Coronary artery (tissue), 2 donors: ENCODE measurements at regions not wholly inside any gene's neighbourhood (a gene's known extent, or its start where the extent isn't known, plus 50 kb on each side); places are given as distances from the start of the nearest gene placed in this dataset.

Source experiments
- DNase-seq: peaks from one replicate; pipeline ENCODE4 v3.0.0-alpha.2; 2017; ENCODE audit warnings: low spot score
- H3K27ac ChIP-seq, 2 donors: fragments of 200-600 bp; sonication (generic); one replicate each; pipeline ENCODE4 v1.5.1; 2016 to 2019
- H3K4me3 ChIP-seq: fragments of 200-600 bp; sonication (generic); 2 replicates; pipeline ENCODE4 v1.5.1; 2016; ENCODE audit warnings: mild to moderate bottlenecking, moderate library complexity
- TF ChIP-seq, protein P1 (sequence below): fragments of 200-600 bp; sonication (generic); IDR thresholded peaks from one replicate; pipeline ENCODE4 v1.5.1; 2019; ENCODE audit warnings: antibody characterized with exemption

DNA sequence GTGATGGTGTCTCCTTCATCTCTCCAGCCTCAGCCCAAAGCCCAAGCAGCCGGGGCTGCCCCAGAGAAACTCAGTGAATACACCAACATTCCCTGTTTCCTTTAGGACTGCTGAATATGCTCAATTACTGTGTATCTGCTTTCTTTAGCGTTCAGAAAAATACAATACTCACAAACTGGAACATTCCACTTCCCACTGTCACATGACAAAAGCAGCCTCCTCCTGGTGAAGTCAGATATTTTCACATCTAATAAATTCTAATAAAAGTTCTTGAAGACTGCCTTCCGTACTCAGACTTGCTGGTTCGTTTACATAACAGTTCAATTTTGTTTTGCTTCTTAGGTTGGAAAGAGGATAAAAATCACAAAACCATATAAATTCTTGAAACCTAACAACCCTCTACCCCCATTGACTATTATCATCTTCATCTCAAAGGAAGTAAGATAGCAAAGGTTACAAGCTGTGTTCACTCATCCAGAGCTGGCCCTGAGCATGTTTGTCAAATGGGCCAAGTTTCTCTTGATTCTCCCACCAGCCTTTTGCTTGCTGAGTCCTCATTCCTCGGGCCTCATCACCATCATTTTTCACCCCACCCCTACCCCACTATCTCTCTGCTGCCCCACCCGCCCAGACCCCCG is 190.8 kb upstream of the HNRNPA3 start:
- TF ChIP-seq, protein P1, sequence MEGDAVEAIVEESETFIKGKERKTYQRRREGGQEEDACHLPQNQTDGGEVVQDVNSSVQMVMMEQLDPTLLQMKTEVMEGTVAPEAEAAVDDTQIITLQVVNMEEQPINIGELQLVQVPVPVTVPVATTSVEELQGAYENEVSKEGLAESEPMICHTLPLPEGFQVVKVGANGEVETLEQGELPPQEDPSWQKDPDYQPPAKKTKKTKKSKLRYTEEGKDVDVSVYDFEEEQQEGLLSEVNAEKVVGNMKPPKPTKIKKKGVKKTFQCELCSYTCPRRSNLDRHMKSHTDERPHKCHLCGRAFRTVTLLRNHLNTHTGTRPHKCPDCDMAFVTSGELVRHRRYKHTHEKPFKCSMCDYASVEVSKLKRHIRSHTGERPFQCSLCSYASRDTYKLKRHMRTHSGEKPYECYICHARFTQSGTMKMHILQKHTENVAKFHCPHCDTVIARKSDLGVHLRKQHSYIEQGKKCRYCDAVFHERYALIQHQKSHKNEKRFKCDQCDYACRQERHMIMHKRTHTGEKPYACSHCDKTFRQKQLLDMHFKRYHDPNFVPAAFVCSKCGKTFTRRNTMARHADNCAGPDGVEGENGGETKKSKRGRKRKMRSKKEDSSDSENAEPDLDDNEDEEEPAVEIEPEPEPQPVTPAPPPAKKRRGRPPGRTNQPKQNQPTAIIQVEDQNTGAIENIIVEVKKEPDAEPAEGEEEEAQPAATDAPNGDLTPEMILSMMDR = no peak
- no peak overlapping the region for H3K4me3 ChIP-seq
- H3K27ac ChIP-seq = no peak overlapping the region
- DNase-seq = no peak

DNA sequence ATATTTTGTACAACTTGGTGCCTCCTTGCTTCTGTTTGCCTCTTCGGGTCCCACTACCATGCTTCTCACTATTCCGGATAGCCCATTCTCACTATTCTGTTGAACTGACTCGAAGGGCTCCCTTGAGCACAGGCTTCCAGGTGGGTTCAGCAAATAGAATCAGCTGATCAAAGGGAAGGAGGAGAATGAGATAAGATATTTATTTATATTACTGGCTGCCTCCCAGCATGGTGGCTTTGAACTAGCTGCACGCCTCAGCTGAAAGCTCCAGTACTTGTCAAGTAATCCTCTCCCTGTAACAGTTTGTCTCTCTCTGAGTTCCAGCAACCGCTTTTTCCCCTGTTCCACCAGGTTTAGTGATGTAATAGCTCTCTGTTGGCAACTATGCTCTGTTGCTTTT is 187.8 kb upstream of the HNRNPA3 start:
- TF ChIP-seq, protein P1 = no peak
- no peak for DNase-seq
- no peak overlapping the region for H3K4me3 ChIP-seq
- H3K27ac ChIP-seq = no peak overlapping the region

DNA sequence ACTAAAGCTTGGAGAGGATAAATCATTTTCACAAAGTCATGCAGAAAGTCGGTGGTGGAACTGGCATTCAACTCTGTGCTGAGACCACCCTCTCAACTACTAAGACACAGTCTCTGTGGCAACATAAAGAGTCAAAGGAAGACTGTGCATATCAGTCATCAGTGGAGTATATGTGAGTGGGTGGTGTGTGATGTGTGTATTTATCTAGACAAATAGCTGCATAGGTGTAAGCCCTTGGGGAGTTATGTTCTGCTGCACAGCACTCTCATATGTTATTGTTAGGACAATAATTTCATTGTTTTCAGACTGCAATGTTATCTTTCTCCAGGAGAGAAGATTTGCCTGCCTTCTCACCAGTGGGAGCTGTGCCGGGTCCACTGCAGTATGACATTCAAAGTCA is 186.3 kb upstream of the HNRNPA3 start:
- TF ChIP-seq, protein P1 = no peak
- Histone ChIP-seq H3K4me3 (no peak overlapping the region), H3K27ac (no peak overlapping the region)
- DNase-seq = no peak

DNA sequence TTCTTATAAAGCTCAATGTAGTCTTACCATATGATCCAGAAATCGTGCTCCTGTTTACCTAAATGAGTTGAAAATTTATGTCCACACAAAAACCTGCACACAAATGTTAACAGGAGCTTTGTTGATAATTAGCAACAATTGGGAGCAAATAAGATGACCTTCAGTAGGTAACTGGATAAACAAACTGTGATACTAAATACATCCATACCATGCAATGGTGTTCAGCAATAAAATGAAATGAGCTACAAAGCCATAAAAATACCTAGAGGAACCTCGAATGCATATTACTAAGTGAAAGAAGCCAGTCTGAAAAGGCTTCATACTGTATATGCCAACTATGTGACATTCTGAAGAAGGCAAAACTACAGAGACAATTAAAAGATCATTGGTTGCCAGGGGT is 185.6 kb upstream of the HNRNPA3 start:
- Histone ChIP-seq H3K27ac (no peak overlapping the region), H3K4me3 (no peak overlapping the region)
- DNase-seq = no peak
- TF ChIP-seq, protein P1 = no peak

DNA sequence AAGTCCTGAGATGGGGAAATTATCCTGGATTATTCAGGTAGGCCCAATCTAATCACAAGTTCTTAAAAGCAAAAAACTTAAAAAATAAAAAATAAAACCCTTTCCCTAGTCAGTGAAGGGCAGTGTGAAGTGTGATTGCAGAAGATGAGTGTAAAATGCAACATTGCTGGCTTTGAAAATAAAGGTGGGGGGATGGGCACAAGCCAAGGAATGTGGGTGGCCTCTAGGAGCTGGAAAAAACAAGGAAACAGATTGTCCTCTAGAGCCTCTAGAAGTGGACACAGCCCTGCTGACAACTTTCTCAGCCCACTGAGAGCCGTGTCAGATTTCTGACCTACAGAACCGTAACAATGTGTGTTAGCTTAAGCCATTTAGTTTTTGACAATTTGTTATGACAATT is 184.3 kb upstream of the HNRNPA3 start:
- TF ChIP-seq, protein P1 = no peak
- Histone ChIP-seq H3K27ac (no peak overlapping the region), H3K4me3 (no peak overlapping the region)
- DNase-seq = no peak

DNA sequence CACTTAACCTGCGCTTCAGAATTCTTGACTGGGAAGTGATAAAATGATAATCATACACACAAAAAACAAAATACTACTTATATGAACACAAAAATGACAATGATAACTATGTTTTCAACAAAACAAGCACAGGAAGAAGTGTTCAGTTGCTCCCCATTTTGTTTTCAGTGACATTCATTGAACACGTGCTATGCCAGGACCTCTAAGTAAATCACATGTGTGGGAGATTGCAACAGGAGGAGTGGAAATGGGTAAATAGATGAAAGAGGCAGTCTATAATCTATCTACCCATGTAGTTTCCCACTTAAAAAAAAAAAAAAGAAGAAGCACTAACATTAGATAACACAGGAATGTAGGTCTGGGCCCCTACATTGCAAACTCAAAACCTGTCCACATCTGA is 183.5 kb upstream of the HNRNPA3 start:
- no peak overlapping the region for H3K4me3 ChIP-seq
- DNase-seq = no peak
- TF ChIP-seq, protein P1 = no peak
- H3K27ac ChIP-seq = no peak overlapping the region

DNA sequence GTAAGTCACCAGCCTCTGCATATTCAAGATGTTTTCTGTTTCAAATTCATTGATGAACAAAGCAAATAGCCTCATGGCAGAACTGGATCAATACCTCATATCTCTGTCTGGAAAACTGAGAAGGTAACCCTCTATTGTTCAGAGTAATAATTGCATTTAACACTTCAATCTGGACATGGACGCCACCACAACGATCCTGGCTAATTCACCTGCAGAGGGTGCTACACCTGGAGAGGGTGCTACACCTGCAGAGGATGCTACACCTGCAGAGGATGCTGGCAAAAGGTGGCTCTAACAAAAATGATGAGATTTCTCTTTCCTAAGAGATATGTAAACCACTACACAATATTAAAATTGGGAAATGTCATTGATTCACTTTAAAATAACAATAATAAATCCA is 183.1 kb upstream of the HNRNPA3 start:
- Histone ChIP-seq H3K4me3 (no peak overlapping the region), H3K27ac (no peak overlapping the region)
- no peak for DNase-seq
- TF ChIP-seq, protein P1 = no peak
